NCI-H748 (cell line): ENCODE measurements at regions not wholly inside any gene's neighbourhood (a gene's known extent, or its start where the extent isn't known, plus 50 kb on each side); places are given as distances from the start of the nearest gene placed in this dataset.
A peak's percentile ranks its signal among the peaks of the same experiment; 100 is the strongest.

Experiments used
- DNase-seq: peaks from one replicate; lab custom pipeline; 2025; ENCODE audit not compliant: unreplicated experiment; lab: John Stamatoyannopoulos, UW

DNA sequence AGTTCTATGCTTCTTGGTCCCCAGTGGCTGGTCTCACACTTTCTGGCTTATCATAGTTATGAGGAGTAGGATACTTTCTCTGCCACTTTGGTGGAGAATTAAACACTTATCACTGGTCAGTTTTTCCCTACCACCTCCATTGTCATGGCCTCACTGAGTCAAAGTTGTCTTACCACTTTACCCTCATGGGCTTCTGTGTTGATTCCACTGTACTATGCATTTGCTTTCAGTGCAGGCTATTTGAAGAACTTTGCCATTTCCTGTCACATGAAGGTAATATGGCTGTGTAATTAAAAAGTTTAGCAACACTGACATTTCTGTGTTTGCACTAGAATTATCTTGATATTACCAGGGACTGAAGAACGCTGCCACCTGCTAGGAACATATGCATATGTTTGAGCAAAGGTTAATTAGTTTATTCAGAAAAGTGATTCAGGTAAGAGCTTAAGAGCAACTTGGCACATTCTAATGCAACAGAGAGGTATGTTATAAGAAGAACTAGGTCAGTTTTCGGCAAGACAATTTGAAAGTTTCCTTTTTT is 377.3 kb downstream of the PDCD6IP start:
- peak; percentile 86 for DNase-seq

DNA sequence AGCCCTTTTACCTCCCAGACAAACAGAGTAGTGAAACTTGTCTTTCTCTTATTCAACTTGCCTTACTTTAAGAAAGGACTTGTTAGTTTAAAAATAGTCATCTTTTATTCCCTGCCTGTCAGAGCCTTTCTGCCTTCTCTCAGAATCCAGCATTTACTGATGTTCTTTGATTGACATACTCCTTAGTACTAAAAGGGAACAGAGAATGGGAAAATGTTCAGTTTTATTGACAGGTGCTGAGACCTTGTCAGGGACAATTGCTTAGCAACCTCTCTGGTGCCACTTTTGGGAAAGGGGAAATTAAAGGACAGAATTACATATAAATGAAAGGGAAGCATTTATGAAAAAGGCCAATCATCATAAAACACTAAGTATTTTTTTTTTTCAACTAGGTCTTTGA is 378.3 kb downstream of the PDCD6IP start:
- no peak for DNase-seq

DNA sequence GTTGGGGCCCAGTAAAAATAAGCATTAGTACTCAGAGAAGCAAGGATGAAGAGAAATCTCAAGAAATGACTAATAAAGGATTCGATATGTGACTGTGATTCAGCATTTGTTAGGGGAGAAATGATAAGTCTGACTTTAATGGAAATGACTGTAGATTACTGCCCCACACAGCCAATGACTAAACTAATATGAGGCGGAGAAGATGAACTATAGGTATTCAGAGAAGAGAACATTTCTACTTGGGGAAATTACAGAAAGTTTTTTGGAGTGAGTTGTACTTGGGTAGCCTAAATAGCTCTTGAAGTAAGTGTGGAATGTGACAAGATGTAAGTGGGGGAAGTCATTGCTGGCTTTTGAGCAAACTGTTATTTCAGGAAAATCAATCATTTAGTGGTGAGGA is 380.0 kb downstream of the PDCD6IP start:
- no peak for DNase-seq

DNA sequence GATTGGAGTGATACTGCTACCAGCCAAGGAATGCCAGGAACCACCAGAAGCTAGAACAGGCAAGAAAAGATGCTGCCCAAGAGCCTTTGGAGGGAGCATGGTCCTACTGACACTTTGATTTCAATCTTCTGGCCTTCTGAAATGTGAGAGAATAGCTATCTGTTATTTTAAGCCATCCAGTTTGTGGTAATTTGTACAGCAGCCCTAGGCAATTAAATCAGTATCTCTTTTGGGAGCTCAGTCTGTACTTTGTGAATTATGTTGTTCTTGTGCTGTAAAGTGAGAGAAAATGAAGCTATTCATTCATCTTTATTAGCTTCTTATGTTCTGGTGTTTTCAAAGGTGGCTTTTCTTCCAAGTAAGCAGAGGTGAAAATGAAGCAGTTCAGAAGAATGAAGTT is 381.3 kb downstream of the PDCD6IP start:
- no peak for DNase-seq

DNA sequence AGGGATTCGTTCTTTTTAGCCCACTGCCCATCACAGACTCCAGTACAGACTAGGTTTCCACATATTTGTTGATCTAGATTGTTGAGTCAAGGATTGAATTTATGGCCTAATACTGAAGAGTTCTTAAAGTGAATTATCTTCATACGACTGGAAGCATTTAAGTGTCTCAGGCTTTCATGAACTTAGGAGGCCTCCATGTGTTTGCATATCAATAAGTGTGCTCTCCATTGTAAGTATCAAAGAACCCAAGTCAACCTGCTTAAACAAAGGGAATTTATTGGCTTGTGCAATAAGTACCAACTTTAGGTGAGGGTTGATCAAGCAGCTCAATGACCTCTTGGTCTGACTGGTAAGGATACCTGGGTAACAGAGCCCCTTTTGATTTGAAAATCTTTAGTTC is 382.1 kb downstream of the PDCD6IP start:
- DNase-seq = no peak

DNA sequence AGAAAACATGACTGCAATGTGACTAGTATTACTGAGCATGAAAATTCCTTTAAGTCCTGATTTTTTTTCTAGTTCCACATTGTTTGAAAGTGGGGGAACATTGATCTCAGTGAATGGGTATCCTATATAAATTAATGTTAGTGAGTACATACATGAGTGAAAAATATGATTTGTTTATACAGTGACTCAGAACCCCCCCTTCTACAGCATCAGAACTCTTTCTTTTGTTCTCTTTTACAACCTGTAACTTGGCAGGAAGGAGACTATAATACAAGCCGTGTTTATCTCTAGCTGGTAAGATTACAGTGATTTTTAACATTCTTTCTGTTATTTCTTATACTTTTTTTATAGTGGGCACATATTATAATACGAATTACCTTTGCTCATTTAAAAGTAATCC is 384.7 kb downstream of the PDCD6IP start:
- peak; percentile 32 for DNase-seq

DNA sequence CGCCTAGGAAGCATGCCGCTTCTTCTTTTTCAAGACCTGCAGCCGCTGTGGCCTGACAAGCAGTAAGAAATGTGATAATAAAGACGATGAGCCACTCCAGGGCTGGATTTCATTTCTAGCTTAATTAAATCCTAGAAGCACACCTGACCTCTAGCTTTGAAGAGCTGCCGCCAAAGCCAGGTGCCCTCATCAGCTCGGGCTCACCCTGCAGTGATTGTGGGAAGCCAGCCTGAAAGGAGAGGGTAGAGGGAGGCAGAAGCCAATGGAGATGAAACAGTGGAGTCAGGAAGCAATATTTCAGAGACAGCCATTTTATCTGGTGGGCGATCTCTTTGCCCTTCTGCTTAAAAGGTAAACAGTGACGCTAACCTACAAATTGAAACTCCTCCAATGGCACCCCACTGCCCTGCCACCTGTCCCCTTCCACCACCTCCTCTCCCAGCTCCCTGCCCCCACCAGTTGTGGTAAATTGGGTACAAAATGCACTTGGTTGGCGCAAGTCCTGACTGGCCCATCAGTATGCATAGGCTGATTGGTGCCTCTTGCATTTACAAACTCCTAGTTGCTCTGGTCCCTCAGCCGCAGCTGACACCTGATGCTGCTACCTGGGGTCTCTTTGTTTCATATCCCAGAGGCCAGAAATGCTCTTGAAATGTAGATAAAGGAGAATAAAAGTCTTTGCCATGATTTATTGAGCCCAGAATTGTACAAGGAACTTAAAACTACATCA is 385.3 kb downstream of the PDCD6IP start:
- peak; percentile 95 for DNase-seq

DNA sequence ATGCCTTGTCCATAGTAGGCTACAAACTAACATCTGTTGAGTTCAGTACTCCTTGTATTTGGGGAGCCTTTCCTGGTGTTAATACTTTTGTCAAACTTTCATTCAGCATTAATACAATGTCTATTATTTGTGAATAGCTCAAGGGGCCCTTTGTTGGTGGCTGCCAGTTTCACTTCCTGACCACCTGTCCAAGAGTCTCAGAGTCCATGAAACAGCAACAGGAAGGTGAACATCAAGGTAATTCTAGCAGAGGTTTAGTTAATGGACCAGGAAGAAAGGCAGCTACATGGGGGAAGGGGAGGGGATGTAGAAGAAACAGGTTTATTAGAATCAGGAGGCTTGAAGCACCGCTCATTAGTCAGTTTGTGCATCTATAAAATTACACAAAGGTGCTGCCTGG is 386.9 kb downstream of the PDCD6IP start:
- DNase-seq = peak; percentile 71

DNA sequence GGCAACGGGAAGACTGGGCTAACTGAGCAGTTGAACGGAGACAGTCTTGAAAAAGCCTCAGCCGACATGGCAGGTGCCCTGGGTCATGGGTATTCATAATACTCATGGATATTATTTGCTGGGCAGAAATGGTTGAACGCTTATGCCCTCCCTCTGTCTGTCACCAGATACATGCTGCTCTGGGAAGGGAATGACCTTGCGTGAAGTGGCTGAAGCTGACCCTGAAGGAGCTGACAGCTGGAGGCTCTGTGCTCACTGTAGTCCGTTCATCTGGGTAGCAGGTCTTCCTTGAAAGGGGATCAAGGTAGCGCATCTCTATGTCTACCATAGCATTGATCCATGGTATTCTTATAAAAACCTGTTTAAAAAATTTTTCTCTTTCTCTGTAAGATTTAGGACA is 390.7 kb downstream of the PDCD6IP start:
- DNase-seq = no peak

DNA sequence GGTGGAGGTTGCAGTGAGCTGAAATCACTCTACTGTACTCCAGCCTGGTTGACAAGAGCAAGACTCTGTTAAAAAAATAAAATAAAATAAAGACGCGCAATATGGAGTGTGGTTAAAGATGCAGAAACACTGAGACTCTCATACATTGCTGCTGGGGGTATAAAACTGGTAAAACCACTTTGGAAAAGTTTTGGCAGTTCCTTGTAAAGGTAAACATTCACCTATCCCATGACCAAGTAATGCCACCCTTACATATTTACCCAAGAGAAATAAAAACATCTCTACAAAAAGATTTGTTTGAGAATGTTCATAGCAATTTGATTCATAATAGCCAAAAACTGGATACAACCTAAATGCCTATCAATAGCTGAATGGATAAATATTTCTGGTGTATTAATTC is 398.5 kb downstream of the PDCD6IP start:
- no peak for DNase-seq

DNA sequence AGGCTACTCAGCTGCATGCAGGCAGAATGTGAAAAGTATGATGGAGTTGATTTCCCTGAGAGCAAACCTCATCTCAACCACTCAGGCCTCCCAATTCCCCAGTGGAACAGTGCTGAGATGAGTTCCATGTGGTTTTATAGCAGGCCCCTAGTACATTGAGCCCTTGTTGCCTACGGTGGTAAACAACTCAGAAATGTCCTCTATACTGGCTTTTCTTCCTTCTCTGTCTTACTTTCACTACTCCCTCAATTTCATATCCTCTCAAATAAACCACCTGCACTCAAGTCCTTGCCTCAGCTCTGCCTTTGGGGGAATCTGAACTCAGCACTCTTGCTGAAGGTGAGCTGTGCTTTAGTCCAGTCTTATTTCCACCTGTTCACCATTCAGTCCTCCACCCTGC is 399.9 kb downstream of the PDCD6IP start:
- DNase-seq = no peak

DNA sequence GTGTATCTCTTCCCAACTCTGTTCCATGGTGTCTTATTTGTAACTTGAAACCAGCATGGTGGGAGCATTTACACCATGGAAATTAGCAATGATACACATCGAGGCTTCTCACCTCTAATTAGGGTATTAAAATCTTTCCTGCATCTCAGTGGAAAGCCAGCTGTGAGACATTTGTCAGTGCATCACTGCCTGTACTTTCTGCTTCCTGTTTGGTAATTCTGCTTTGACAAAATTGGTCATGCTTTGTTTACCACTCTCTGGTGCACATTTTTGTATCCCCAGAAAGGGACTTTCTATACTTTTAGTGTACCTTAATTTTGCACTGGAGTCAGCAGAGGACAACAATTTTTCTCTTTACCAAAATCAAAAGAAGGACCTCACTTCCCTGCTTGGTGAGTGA is 402.1 kb downstream of the PDCD6IP start:
- peak; percentile 29 for DNase-seq

DNA sequence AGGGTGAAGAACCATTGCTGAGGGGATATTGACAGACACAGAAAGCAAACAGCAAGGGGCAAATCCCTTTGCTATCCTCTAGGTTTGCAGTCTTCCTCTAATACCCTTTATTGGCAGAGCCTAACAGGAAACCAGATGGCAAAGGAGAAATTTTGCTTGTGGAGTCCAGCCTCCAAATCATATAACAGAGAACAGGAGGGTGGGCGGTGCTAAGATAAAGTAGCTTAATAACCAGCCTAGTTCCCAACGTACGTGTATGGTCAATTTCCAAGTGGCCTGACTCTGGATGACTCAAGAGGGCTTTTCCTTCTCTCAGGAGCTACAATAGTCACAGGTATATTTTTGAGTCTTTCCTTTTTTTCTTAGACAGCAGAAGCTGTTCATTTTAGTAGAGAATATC is 404.5 kb downstream of the PDCD6IP start:
- DNase-seq = no peak

DNA sequence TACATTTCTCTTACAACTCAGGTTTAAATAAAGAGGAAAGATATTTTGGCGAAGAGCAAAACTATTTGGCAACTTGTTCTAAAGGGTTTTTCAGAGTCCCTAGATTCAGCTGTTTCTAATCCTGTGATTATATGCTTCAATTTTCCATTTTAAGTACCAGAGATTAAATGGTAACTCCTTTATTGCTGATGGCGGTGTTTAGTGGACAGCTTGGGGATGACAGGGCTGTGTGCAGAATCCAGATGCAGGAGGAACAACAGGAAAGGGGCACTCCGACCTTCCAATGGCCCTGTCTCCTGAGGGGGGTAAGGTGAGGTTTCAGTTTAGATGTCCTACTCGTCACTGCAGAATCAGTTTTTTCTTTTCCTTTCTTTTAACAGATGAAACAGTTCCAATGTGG is 405.0 kb downstream of the PDCD6IP start:
- DNase-seq = no peak

DNA sequence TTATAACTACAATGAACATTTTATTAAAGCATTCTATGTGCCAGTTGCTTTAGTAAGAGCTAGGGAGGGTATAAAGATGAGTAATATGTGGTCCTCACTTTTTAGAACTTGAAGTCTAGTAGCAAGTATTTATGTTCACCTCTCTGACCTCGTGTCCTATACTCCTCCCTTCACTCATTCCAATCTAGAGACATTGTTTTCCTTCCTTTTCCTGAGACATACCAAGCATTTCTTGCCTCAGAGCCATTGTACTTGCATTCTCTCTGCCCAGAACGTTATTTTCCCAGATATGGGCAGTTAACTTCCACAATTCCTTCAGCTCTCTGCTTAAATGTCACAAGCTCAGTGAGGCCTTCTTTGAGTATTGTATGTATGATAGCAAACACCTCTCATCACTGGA is 408.6 kb downstream of the PDCD6IP start:
- DNase-seq = no peak

DNA sequence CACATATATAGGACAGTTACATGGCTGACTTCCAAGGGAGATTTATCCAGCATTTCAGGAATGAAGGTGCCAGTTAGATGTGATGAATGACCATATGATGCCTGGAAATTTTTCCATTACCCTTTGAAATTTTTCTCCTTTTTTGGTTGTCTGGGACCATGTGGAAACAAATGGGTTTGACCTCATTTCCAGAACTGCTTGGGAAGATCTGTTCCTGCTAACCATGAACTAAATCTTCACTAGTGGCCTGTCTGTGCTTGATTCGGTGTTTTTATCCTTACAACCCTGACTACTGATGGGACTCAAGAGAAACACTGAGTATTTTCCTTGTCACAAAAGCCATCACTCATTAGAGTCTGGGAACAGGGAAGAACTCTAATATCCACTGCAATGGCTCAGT is 409.4 kb downstream of the PDCD6IP start:
- DNase-seq = no peak

DNA sequence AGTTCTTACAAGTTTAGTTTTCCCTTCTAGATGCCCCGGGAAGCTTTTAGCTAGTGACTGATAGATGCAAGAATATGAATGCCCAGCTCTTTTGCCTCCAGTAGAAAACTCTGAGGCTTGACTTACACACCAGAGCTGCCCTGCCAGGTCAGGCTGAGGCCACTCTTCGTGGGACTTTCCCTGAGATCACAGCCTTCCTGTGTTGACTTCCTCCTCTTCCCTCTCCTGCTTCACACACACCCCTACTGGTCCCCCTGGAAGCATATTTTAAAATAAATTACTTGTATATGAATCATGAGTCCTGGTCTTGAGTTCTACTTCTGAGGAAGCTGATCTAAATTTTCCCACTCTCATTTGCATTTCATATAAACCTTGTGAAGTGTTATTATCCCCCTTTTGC is 413.7 kb downstream of the PDCD6IP start:
- no peak for DNase-seq

DNA sequence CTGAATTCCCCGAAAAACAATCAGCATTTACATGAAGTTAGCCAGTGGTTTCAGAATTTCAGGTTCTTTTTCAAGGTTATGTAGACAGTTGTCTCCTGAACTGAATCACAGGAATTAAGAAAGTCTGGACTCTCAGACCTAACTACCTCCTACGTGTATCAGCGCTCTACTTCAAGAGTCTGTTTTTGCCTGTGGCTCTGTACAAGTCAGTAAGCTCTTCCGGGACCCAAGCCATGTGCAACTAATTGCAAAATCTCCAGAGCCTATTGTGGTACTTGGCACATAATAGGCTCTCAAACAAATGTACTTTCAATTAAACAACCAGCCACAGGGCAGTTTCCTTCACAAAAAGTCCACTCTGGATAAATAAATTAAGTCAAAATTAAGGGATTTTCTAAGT is 414.2 kb downstream of the PDCD6IP start:
- peak; percentile 72 for DNase-seq

DNA sequence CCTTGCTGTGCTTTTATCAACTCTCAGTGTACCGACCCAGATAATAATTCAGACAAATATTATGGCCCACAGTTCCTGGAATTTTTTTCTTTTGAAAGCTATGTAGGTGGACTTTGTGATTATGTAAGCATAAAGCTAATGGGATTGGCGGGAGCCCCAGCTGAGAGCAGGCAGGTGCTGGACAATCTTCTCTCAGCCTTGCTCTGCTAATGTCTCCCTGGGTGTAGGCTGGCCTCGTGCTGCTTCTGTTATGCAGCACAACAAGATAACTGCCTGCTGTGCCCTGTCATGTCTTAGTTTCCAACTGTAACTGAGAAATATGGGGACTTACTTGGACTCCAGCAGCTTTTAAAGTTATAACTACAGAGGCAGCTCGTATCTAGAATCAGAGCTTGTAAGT is 415.0 kb downstream of the PDCD6IP start:
- peak; percentile 83 for DNase-seq

DNA sequence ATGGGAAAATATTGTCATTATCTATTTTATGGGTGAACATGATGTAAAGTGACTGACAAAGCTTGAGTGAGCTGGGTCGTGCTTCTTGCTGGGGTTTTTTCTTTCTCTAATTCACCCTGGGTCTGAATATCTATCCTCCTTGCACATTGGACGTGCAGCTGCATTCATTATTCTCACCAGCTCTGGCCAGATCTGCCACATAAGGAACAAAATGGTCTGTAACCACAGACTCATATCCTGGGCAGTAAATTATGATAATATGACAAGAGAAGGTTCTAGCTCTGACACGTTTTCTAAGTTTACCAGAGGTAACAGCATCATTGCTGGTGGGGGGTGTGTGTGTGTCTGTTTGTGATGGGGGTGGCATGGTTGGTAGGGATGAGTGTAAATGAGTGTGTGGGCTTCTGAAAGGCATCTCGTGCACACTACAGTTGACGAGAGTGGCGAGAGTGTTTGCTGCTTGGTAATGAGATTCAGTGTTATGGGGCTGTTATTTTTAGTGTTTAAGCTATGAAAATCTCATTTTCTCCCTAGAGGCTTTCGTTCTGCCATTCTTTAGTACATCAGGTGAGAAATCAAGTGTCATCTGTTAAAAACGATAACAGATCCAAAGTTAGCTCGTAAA is 418.4 kb downstream of the PDCD6IP start:
- DNase-seq = no peak

DNA sequence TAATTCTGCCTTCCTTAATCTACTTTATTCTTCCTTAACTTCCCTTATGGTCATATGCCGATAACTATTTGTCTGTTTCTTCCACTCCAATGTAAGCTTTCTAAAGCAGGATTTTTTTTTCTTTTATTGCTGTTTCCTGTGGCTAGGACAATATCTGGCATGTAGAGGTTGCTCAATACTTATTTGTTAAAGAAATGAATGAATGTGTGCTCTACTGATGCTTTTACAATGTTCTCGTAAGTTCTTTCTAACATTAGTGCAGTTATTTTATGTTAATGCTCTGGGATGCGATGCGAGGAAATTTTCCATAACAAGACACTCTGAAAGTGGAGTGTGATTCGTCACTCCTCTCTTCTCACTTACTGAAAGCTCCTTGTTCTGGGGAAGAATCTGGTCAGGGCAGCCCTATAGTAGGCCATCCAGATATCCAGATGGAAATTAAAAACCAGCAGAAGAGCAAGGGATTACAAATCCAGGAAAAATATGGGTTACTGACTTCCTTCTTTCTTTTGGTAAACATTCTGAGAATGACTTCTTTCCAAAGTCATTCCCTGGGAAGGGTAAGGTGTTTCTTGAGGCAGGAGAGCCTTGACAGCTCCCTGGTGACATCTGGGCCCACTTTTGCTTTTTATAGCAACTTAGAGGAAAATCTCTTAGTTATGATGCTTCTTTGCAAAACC is 420.4 kb downstream of the PDCD6IP start:
- no peak for DNase-seq

DNA sequence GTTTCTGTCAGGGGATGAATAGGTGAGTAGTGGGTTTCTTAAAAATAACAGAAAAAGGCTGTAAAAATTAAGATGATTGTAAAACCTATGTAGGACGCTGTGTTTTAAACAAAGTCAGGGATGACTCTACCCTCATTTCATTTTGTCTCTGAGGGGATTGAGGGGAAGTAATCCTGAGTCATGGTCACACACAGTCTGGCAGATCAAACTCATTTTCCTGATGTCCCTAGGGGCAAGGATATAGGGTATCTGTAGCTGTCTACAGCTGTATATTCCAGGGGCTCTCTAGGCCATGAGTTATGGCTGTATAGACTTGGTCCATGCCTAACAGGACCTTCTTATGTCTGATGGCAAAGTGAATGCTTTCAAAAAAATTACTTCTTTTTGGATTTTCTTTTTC is 421.1 kb downstream of the PDCD6IP start:
- DNase-seq = no peak
